Hepatocyte (in vitro differentiated cells): ENCODE measurements at regions not wholly inside any gene's neighbourhood (a gene's known extent, or its start where the extent isn't known, plus 50 kb on each side); places are given as distances from the start of the nearest gene placed in this dataset.

Source experiments
- CTCF ChIP-seq: fragments of 200-600 bp; sonication (generic); IDR thresholded peaks from 2 replicates; pipeline ENCODE4 v1.5.1; 2016; ENCODE audit warnings: antibody characterized with exemption, mild to moderate bottlenecking; ENCODE audit not compliant: poor library complexity
- EZH2 ChIP-seq: fragments of 200-600 bp; sonication (generic); IDR thresholded peaks from 2 replicates; pipeline ENCODE4 v1.6.1; 2016; ENCODE audit warnings: antibody characterized with exemption, mild to moderate bottlenecking, borderline replicate concordance

- no peak for TF ChIP-seq CTCF
- TF ChIP-seq EZH2, result no peak
These were observed 183.9 kb downstream of the ALG10 start for GRCh38 chr12:34206061-34206785.
